NT2/D1 (cell line): ENCODE measurements at regions not wholly inside any gene's neighbourhood (a gene's known extent, or its start where the extent isn't known, plus 50 kb on each side); places are given as distances from the start of the nearest gene placed in this dataset.

Source experiments
- SUZ12 ChIP-seq: IDR thresholded peaks from 2 replicates; pipeline ENCODE4 v1.6.1; 2011; ENCODE audit not compliant: insufficient read length, insufficient read depth; ENCODE audit errors: extremely low read depth
- YY1 ChIP-seq: IDR thresholded peaks from 2 replicates; pipeline ENCODE4 v1.6.1; 2011; ENCODE audit not compliant: insufficient read length, insufficient read depth

GRCh38 chr13:111845621-111846351 is 221.2 kb upstream of the SOX1 start:
- TF ChIP-seq SUZ12 = no peak
- TF ChIP-seq YY1 = no peak
